ENCODE measurements at regions not wholly inside any gene's neighbourhood (a gene's known extent, or its start where the extent isn't known, plus 50 kb on each side); places are given as distances from the start of the nearest gene placed in this dataset.

DNA sequence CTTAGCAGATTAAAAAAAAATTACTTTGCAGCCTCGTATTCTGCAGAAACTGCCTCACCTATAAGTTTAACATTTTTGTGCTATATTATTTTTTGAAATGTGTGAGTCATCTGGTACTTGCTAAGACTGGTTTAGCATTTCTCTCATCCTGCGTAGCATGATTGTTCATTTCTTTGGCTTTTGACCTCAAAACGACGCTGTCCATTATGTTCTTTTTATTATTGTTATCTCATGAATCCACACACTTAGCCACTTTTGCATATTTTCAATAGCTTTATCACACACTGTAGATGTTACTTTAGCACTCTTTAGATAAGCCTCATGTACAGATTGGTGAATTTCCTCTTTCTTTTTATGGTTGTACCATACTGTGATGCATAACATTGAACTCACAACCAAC lies 1004.9 kb upstream of the NCAM2 start:
- no peaks in the 10 kb centered on the region for H3K9me3 ChIP-seq
- WGBS, 2 donors (ENCODE audit: low coverage in 1 of 2) = 64 to 80% methylated on average over 4 of the region's 4 CpGs
- H3K36me3 ChIP-seq = no peaks in the 10 kb centered on the region
- no peaks in the 10 kb centered on the region for H3K4me1 ChIP-seq
- TF ChIP-seq, protein P1, sequence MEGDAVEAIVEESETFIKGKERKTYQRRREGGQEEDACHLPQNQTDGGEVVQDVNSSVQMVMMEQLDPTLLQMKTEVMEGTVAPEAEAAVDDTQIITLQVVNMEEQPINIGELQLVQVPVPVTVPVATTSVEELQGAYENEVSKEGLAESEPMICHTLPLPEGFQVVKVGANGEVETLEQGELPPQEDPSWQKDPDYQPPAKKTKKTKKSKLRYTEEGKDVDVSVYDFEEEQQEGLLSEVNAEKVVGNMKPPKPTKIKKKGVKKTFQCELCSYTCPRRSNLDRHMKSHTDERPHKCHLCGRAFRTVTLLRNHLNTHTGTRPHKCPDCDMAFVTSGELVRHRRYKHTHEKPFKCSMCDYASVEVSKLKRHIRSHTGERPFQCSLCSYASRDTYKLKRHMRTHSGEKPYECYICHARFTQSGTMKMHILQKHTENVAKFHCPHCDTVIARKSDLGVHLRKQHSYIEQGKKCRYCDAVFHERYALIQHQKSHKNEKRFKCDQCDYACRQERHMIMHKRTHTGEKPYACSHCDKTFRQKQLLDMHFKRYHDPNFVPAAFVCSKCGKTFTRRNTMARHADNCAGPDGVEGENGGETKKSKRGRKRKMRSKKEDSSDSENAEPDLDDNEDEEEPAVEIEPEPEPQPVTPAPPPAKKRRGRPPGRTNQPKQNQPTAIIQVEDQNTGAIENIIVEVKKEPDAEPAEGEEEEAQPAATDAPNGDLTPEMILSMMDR (IDR thresholded peaks at IDR 0.05) = no peak
- TF ChIP-seq POLR2AphosphoS5 (IDR thresholded peaks at IDR 0.05) (no peak), EP300 (IDR thresholded peaks at IDR 0.05) (no peak), POLR2A (IDR thresholded peaks at IDR 0.05) (no peak)
- no peak overlapping the region for H3K4me3 ChIP-seq
- H3K27me3 ChIP-seq = no peaks in the 10 kb centered on the region
- no peak overlapping the region for H3K27ac ChIP-seq
- no peak for ATAC-seq

DNA sequence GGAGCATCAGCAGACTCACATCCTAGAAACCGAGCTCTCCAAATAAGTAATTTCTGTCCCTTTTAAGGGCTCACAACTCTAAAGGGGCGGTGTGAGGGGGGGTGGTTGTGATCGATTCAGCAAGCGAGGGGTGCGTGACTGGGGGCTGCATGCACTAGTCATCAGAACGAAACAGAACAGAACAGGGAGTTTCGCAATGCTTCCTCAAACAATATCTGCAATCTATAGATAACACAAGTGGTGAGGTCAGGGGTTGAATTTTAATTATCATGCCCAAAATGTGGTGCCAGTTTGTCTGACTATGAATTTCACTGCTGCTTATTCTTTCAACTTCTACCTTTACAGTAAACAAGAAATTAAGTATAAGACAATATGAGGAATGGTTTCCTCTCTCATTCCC lies 1003.0 kb upstream of the NCAM2 start:
- 90% methylated on average over 2 to 7 of the region's 7 CpGs for whole genome bisulfite sequencing, 2 donors (ENCODE audit: low coverage in 1 of 2)
- no peak overlapping the region for H3K4me3 ChIP-seq
- no peak overlapping the region for H3K27ac ChIP-seq
- H3K36me3 ChIP-seq = no peaks in the 10 kb centered on the region
- no peaks in the 10 kb centered on the region for H3K9me3 ChIP-seq
- no peaks in the 10 kb centered on the region for H3K27me3 ChIP-seq
- H3K4me1 ChIP-seq = no peaks in the 10 kb centered on the region
- ATAC-seq = no peak
- no peak for TF ChIP-seq POLR2AphosphoS5 (IDR thresholded peaks at IDR 0.05)
- no peak for TF ChIP-seq POLR2A (IDR thresholded peaks at IDR 0.05)
- no peak for TF ChIP-seq EP300 (IDR thresholded peaks at IDR 0.05)
- TF ChIP-seq, protein P1 (IDR thresholded peaks at IDR 0.05) = no peak

DNA sequence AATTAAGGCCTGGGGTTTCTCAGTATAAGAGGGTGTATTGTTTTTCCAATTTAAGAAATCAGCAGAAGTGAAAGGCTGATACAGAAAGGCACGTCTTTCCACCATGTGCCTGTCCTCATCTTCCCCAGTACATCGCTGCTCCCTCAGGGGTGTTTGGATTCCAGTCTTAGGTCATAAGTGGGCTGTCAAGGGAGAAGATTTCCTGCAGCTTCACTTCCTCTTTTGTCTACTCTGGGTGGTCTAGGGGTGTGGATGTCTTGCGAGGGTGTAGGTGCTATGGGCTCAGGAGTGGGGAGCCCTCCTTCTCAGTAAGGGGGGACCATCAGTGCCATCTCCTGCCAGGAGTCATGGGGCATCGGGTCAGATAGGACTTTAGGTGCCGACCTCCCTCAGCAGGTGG lies 999.8 kb upstream of the NCAM2 start:
- Histone ChIP-seq H3K27ac (no peak overlapping the region), H3K9me3 (no peaks in the 10 kb centered on the region), H3K4me3 (no peak overlapping the region), H3K27me3 (no peaks in the 10 kb centered on the region), H3K4me1 (no peaks in the 10 kb centered on the region), H3K36me3 (no peaks in the 10 kb centered on the region)
- ATAC-seq = no peak
- WGBS, 2 donors (ENCODE audit: low coverage in 1 of 2) = 89% methylated on average over 4 of the region's 5 CpGs; no CpG with 5 or more reads in 1 of the 2 donors
- TF ChIP-seq POLR2AphosphoS5 (IDR thresholded peaks at IDR 0.05) (no peak), EP300 (IDR thresholded peaks at IDR 0.05) (no peak), POLR2A (IDR thresholded peaks at IDR 0.05) (no peak)
- TF ChIP-seq, protein P1 (IDR thresholded peaks at IDR 0.05) = no peak

DNA sequence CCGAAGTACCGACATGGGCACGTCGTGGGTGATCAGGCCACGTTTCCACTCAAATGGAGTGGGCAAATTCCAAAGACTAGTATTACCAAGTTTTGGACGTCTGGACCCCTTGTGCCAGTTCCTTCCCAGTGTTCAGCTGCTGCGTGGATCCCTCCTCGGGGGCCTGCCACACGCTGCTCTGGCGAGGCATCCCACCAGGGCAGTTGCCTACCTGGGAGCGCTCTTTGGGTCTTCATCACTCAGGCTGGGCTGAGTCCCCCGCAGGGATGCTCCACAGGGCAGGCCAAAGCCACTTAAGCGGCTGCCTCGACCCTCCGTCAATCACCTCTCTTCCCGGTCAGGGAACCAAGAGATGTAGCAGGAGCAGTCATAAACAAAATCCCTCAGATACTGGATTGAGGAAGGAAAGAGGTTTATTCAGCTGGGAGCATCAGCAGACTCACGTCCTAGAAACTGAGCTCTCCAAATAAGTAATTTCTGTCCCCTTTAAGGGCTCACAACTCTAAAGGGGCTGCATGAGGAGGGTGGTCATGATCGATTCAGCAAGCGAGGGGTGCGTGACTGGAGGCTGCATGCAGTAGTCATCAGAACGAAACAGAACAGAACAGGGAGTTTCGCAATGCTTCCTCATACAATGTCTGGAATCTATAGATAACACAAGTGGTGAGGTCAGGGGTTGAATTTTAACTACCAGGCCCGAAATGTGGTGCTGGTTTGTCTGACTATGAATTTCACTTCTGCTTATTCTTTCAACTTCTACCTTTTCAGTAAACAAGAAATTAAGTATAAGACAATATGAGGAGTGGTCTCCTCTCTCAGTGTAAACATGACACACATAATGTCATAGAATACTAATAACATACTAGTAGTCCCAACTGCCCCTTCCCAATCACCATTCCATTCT lies 998.6 kb upstream of the NCAM2 start:
- 84 to 89% methylated on average over 13 to 19 of the region's 23 CpGs for WGBS, 2 donors (ENCODE audit: low coverage in 1 of 2)
- no peak overlapping the region for H3K4me3 ChIP-seq
- ATAC-seq = no peak
- TF ChIP-seq POLR2A (IDR thresholded peaks at IDR 0.05) = no peak
- TF ChIP-seq, protein P1 (IDR thresholded peaks at IDR 0.05) = no peak
- no peaks in the 10 kb centered on the region for H3K27me3 ChIP-seq
- H3K4me1 ChIP-seq = no peaks in the 10 kb centered on the region
- H3K9me3 ChIP-seq = no peaks in the 10 kb centered on the region
- H3K27ac ChIP-seq = no peak overlapping the region
- H3K36me3 ChIP-seq = no peaks in the 10 kb centered on the region

DNA sequence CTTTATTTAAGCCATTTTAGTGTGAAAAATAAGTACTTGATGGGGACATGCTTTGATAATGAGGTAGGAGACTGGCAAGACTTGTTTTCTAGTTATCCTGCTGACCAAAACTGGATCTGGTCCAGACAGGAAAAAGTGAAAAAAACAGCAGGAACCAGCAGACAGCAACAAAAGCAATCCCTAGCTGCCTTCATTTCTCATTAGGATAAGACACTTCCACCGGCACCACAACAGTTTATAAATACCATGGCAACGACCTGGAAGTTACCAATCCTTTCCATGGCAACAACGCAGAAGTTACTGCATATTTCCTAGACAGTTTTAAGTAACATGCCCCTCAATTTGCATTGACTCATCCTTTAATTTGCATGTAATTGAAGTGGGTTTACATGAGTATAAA lies 993.8 kb upstream of the NCAM2 start:
- Histone ChIP-seq H3K27me3 (no peaks in the 10 kb centered on the region), H3K9me3 (no peaks in the 10 kb centered on the region), H3K4me1 (no peaks in the 10 kb centered on the region), H3K27ac (no peak overlapping the region), H3K4me3 (no peak overlapping the region), H3K36me3 (no peaks in the 10 kb centered on the region)
- WGBS, 2 donors (ENCODE audit: low coverage in 1 of 2) = 17 to 24% methylated on average over 3 of the region's 3 CpGs
- ATAC-seq = no peak
- TF ChIP-seq POLR2AphosphoS5 (IDR thresholded peaks at IDR 0.05) = no peak

Data from gastroesophageal sphincter (tissue), 4 donors.